ENCODE measurements at regions not wholly inside any gene's neighbourhood (a gene's known extent, or its start where the extent isn't known, plus 50 kb on each side); places are given as distances from the start of the nearest gene placed in this dataset.

DNA sequence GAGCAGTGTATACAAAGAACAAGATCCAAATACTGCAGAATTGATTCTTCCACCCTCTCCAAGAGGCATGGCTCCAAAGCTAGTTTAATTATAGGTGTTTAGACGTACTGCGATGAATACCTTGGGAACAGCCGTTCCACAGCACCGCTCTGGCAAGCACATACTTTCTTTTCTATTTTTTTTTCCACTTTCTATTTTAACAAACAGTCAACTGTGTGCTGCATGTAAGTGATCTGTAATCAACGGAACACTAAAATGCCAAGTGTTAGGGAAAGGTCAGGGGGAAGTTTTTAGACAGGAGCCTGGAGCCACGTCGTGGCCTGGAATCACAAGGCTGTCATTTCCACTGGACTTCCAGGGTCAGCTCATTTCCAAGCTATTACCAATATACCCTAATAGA is 486.4 kb upstream of the DAB1 start:
- no peak for DNase-seq

DNA sequence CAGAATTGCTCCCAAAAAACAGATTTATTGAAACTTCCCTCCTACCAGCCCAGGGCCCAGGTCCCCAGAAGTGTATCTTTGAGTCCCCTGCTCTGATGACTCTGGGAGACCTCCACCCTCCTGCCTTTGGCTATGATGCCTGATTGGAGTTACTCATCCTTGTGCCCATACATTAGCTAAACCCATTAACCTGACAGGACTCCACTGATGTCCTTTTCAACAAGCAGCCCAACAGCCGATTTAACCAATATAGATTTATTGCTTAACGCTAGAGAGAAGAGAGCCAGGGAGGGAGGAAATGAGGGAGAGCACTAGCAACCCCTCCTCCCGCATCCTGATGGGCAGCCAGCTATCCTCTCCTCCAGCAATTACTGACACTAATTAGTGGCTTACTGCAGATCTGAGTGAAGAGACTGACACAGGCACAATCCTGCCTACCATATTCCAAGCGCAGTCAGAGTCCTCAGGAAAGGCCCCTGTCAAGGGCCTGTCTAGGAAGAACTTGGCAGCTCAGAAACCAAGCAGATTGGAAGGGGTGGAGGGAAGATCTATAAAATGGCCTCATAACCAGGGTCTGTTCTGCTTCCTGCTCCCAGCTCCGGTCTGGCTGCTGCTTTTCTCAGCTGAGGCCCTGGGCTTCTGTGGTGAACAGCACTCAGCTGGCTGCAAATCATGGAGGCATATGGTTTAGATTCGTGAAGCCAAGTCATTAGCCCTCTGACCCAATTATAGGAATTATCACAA is 484.5 kb upstream of the DAB1 start:
- DNase-seq, result no peak

DNA sequence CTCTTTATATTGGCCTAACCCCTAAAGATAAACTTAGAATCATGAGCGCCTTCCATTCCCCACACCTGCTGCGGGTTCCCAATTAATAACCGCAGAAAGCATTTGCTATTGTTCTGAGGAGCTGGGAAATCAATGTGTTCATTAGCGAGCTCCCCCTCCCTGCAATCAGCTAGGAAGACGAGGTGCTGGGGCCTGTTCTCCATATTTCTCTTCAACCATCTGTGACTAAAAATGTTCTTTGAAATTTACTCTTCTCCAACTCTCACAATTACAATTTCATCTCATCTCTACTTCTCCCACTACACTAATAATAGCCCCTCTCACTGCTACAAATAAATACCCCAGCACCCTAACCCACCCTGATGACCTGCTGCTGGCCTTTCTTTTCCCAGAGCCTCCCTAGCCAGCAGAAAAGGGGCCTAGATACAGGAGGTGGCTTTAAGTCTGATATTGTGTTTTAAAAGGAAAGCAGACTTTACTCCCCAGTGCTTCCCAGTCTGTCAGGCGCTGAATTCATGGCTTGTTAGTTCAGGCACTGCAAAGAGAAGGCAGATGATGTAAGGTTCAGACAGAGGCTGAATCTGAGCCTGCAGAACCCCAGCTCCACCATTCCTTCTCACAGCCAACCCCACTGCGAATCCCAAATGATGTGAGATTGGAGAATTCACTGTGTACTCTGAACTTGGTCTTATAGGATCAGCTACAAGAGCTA is 477.5 kb upstream of the DAB1 start:
- no peak for DNase-seq

- no peak for DNase-seq
Observed at GRCh38 chr1:57898531-57898930, 474.7 kb upstream of the DAB1 start.

- DNase-seq, result no peak
Observed at GRCh38 chr1:57897581-57897980, 473.7 kb upstream of the DAB1 start.

- DNase-seq, result no peak
Observed at GRCh38 chr1:57894315-57894714, 470.5 kb upstream of the DAB1 start.

DNA sequence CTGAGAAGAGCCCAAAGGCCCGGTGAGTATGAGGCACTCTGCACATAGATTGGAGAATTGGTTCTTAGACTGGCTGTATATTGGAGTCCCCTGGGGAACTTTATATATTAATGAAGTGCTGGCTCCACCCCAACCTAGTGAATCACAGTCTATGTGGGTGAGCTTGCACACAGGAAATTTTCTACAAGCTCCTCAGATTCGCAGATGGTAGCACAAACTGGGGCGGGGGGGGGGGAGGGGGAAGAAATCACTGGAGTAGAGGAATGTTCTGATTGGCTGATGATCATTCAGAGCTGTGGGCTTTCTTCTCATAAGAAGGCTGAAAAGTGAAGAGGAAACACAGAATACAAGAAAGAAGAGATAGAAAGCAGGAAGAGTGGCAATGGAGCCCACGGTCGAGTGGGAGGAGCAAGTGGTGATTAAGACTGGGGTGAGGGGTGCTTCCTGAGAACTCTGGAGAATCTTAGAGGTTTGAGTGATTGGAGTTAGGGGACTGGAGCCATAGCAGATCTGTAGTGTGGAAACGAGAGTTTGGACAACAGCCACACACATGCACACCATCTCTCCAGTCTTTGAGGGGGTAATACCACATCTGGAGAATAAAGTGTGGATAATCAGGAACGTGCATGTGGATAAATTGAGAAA is 465.9 kb upstream of the DAB1 start:
- no peak for DNase-seq

GRCh38 chr1:57887964-57888491 is 464.2 kb upstream of the DAB1 start:
- DNase-seq, result no peak

- no peak for DNase-seq
Observed at GRCh38 chr1:57886376-57886775, 462.5 kb upstream of the DAB1 start.

DNA sequence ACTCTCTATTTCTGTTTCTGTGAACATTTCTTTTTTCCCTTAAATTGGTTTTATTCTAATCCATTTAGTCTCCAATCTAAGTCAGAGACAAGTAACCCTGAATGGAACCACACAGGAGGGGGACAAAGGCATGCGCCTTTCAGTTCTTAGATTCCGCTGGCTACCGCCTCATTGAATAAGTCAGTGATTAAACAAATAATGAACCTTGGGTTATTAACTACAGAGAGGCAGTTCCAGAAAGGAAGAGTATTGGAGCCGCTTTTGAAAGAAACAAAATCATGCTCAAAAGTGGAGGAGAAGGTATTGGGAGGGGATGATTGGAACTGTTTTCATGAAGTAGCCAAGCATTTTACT is 459.8 kb upstream of the DAB1 start:
- DNase-seq, result no peak

DNA sequence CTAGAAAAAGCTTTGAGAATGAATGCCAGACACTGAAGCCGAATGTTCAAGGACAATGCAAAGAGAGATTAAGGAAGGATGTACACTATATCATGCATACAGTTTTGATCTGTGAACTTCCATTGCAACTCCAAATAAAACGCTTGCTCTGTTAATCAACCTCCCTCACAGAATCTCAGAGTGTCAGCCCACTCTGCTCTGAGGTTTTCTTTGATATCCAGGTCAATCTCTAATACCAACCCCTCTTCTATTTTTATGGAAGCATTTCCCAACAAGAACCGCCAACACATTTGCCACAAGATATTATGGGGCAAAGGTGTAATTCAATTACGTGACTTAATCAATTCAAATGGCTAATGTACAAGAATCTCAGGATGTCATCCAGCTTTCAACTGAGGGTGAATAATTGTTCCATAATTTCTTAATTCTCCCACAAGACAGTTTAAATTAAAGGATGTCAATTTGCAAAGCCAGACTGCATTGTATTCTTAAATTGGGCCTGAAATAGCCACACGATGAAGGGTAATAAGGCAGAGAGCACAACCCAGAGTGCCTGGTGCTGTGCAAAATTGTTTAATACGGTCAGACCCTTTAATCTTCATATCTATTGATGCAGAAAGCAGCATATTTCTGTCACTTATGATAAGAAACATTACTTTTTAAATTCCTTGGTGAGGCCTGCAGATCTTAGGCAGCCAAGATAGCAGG is 459.2 kb upstream of the DAB1 start:
- no peak for DNase-seq

- no peak for DNase-seq
Observed at GRCh38 chr1:57882072-57882471, 458.2 kb upstream of the DAB1 start.

DNA sequence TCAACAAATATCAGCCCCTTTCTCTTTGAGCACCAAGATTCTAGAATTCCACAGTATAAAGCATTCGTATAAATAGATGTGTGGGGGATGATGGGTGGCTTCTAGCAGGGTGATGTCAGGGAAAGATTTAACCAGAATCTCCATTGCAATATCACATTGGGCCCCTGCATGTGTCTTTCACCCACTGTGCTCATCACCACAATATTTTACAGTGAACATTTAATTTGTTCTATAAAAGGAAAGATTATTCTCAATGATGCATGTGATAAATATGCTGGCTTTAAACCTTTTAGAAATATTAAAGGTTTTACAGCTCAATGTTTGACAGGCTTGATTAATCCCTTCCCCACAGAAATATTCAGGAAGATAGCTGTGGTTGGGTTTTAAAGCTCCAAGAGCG is 457.8 kb upstream of the DAB1 start:
- no peak for DNase-seq

DNA sequence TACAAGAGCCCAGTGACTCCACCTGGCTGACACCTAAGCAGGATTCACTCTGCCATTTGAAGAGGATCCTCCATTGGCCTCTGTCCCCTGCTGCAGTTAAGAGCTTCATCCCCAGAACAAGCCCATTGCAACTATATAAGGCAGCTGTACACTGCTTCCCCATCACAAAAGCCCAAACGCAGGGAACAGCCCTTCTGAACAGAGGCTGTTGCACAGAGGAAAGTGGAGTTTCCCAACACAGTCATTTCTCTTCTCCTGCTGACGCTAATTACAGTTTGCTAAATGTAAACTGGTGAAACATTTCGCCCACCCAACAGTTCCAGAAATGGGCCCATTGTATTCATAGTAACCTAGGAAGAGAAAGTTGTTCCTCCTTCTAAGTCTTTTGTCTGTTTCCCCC is 455.8 kb upstream of the DAB1 start:
- no peak for DNase-seq

GRCh38 chr1:57874418-57874877 is 450.6 kb upstream of the DAB1 start:
- no peak for DNase-seq

GRCh38 chr1:57872913-57873312 is 449.1 kb upstream of the DAB1 start:
- DNase-seq, result peak in 1 of 4 experiments; percentile 6

DNA sequence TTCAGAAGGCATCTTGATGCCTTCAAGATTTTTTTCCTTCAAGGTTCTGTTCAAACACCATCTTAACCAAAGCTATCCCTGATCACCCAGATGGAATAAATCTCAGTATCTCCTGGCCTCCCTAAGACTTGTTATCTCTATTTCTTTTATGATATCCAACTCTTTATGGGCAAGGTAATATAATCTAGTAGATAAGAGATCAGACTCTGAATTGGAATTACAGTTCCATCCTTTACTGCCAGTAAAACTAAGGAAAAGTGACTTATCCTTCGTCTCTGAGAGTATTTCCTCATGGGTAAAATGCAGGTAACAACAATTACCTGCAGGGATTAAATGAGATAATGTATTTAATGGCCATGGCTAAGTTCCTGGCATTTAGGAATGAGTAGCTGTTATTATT is 445.0 kb upstream of the DAB1 start:
- DNase-seq, result no peak

DNA sequence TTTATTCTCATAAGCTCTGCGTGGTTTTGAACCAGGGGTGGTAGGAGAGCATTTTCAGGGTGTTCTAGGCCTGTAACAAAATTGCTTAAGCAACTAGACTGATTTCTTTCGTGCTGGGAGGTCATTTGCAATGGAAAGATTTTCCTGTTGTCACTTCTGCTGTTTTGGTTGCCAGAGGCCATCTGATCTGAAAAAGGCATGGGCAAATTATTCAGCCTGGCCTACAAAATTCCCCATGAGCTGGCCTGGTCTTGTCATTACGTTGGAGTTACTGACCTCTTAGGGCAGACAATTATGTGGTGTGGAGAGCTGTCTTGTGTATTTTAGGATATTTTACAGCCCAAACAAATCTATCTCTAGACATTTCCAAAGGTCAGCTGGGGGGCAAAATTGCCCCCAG is 444.4 kb upstream of the DAB1 start:
- no peak for DNase-seq

DNA sequence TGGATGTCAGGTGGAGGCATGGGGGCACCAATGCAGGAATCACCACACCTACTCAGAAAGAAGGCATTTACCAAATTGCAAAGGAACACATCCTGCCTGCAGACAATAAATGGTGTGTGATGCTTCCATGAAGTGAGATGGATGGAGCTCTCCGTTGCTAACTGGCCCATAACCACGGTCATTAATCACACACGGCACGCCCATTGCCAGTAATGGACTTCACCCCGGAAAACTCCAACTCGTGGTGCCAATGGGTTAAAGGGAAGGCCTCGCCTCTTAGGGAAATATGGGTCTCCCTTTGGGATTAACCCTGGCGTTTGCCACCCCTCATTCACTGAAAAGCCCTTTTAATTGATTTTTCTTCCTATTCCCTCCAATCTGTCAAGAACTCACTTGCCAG is 443.1 kb upstream of the DAB1 start:
- no peak for DNase-seq

GRCh38 chr1:57860931-57861565 is 437.2 kb upstream of the DAB1 start:
- DNase-seq, result no peak

DNA sequence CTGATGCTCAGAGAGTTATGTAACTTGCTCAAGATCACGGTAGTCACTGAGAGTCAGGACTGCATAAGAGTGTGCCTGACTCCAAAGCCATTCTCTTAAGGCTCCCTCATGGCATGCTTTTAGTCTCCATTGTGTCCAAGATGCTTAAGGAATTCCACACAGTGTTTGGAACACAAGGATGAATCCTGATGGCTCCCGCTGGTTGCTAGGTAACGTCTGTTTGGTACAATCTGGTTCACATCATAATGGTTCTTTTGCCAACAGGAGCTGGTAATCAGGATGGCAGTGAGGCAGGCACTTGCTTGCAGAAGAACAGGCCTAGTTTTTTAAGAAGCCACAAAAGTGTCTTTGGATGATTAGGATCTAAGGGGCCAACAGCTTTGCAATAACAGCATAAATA is 436.5 kb upstream of the DAB1 start:
- no peak for DNase-seq

DNA sequence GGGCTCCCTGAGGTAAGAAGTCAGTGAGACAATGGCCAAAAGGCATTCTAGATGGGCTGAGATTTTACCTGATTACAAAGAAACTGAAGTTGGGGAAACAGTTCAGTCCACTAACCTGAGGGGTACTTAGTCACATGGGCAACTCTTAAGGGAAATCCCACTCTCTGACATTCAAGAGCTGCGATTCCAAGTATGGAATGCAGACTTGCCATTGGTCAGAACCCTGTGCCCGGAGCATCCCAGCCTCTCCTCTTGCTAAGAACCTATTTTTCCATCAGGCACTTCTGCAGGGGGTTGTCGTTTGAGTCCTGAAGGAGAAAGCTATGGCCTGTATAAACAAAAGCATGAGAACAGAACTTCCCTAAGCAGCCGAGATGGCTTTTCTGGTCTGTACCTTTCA is 434.9 kb upstream of the DAB1 start:
- DNase-seq, result no peak

DNA sequence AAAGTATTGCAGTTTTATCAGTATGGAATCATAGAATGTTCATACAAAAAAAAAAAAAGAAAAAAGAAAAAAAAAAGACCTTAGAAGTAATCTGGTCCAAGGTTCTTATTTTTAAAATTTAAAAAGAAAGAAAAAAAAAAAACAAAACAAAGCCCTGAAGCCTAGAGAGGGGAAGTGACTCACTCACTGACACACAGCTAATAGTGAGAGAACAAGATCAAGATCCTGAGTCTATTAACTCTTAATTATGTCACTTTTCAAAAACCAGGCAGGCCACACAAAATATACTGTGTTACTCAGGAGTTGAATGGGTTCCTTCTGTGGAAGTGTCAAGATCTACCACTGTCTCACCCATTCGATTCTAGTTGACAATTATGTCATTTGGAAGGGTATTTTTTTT is 433.9 kb upstream of the DAB1 start:
- no peak for DNase-seq
